ENCODE measurements at regions not wholly inside any gene's neighbourhood (a gene's known extent, or its start where the extent isn't known, plus 50 kb on each side); places are given as distances from the start of the nearest gene placed in this dataset.

GRCh38 chr1:36687312-36687711 is 204.6 kb upstream of the CSF3R start:
- TF ChIP-seq POLR2A (IDR thresholded peaks at IDR 0.05) (no peak), CTCF (IDR thresholded peaks at IDR 0.05 in 4 of 5, conservative IDR thresholded peaks at IDR 0.05 in 1 of 5) (no peak)

All from gastrocnemius medialis (tissue), 4 donors.